ENCODE measurements at regions not wholly inside any gene's neighbourhood (a gene's known extent, or its start where the extent isn't known, plus 50 kb on each side); places are given as distances from the start of the nearest gene placed in this dataset.

DNA sequence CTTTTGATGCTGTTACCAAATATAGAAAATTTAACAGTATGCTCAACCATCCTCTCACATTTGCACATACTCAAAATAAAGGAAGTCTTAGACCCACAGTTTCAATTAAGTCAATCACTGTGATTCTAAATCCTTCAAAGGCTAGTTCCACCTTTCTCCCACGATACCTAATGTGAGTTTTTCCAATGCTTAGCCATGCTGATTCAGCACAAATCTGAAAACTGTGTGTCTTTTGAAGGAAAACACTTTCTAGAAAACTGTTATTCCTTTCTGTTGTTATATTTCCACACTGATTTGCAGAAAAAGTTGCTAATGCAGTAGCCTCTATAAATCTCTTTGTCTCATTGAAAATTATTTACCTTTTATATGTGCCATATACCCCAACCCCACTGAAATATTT lies 645.7 kb downstream of the PRR16 start:
- H3K36me3 ChIP-seq (ENCODE audit: low read depth) = no peaks in the 10 kb centered on the region
- H3K27ac ChIP-seq (ENCODE audit: poor library complexity, severe bottlenecking) = no peak overlapping the region
- H3K9me3 ChIP-seq (ENCODE audit: severe bottlenecking) = no peaks in the 10 kb centered on the region
- no peaks in the 10 kb centered on the region for H3K27me3 ChIP-seq (ENCODE audit: insufficient read depth, poor library complexity, severe bottlenecking)
- H3K4me1 ChIP-seq (ENCODE audit: insufficient read depth, poor library complexity, severe bottlenecking) = no peaks in the 10 kb centered on the region
- no peak overlapping the region for H3K4me3 ChIP-seq (ENCODE audit: severe bottlenecking)
- DNase-seq (ENCODE audit: low spot score) (no peak), ATAC-seq (ENCODE audit: low read depth) (no peak)
- TF ChIP-seq, protein P1, sequence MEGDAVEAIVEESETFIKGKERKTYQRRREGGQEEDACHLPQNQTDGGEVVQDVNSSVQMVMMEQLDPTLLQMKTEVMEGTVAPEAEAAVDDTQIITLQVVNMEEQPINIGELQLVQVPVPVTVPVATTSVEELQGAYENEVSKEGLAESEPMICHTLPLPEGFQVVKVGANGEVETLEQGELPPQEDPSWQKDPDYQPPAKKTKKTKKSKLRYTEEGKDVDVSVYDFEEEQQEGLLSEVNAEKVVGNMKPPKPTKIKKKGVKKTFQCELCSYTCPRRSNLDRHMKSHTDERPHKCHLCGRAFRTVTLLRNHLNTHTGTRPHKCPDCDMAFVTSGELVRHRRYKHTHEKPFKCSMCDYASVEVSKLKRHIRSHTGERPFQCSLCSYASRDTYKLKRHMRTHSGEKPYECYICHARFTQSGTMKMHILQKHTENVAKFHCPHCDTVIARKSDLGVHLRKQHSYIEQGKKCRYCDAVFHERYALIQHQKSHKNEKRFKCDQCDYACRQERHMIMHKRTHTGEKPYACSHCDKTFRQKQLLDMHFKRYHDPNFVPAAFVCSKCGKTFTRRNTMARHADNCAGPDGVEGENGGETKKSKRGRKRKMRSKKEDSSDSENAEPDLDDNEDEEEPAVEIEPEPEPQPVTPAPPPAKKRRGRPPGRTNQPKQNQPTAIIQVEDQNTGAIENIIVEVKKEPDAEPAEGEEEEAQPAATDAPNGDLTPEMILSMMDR (IDR thresholded peaks at IDR 0.05; ENCODE audit: poor library complexity, severe bottlenecking) = no peak

DNA sequence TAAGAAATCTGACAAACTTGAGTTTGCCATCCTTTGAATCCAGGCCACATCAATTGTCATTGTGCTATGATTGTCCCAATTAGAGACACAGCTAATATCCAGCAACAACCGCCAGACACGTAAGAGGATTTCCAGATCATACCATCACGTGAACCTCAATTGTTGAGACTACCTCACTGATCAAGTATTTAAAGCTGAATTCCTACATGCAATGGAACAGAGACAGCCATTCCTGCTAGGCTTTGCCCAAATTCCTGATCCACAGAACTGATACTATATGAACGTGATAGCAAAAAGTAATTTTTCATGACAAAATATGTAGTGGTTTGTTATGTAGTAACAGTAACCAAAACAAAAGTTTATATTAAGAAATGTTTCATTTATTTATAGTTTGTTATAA lies 657.7 kb downstream of the PRR16 start:
- no peak for ATAC-seq (ENCODE audit: low read depth)
- no peaks in the 10 kb centered on the region for H3K27me3 ChIP-seq (ENCODE audit: insufficient read depth, poor library complexity, severe bottlenecking)
- H3K36me3 ChIP-seq (ENCODE audit: low read depth) = no peaks in the 10 kb centered on the region
- H3K27ac ChIP-seq (ENCODE audit: poor library complexity, severe bottlenecking) = no peak overlapping the region
- no peak for DNase-seq (ENCODE audit: low spot score)
- no peak overlapping the region for H3K4me3 ChIP-seq (ENCODE audit: severe bottlenecking)
- H3K9me3 ChIP-seq (ENCODE audit: severe bottlenecking) = no peaks in the 10 kb centered on the region
- H3K4me1 ChIP-seq (ENCODE audit: insufficient read depth, poor library complexity, severe bottlenecking) = peaks cover 3% of the 10 kb centered on the region
- TF ChIP-seq, protein P1 (IDR thresholded peaks at IDR 0.05; ENCODE audit: poor library complexity, severe bottlenecking) = no peak

DNA sequence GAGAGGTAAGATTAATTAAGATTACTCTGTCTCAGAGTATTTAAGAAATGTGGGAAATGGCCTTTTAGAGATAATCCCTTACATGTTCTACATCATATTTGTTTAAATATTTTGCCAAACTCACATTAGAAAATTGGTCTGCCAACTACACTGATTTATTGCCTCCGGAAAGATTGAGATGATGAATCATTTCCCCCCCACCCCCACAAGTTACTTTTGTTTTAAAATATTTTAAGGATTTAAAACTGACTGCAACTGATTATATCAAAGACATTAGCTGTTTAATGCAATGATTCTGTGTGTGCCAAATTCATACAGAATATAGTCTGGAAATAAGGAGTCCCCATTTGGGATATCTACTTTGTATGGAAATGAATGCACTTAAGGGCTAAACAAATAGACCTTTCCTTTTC lies 674.4 kb downstream of the PRR16 start:
- peak; percentile 73 for ATAC-seq (ENCODE audit: low read depth)
- TF ChIP-seq, protein P1 (IDR thresholded peaks at IDR 0.05; ENCODE audit: poor library complexity, severe bottlenecking) = no peak
- no peak overlapping the region for H3K4me3 ChIP-seq (ENCODE audit: severe bottlenecking)
- H3K27ac ChIP-seq (ENCODE audit: poor library complexity, severe bottlenecking) = peak overlapping the region; percentile 37
- peaks cover 10% of the 10 kb centered on the region for H3K4me1 ChIP-seq (ENCODE audit: insufficient read depth, poor library complexity, severe bottlenecking)
- DNase-seq (ENCODE audit: low spot score) = no peak
- no peaks in the 10 kb centered on the region for H3K9me3 ChIP-seq (ENCODE audit: severe bottlenecking)
- H3K27me3 ChIP-seq (ENCODE audit: insufficient read depth, poor library complexity, severe bottlenecking) = no peaks in the 10 kb centered on the region
- no peaks in the 10 kb centered on the region for H3K36me3 ChIP-seq (ENCODE audit: low read depth)

DNA sequence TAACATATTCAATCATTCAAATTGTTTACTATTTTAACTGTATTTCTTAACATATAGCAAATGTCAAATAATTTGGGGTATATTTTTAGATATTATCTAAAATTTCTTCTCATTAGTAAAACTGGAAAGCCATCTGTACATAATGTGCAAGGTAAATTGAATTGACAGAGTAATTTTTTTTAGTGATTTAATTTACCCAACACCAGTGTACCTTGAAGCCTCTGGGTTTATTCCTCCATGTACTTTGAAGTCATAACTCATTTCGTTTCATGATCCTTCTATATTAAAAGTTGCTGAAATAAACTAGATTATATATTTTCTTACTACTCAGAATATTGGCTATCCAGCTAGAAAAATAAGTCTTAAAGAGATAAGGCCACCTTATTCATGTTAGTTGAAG lies 674.9 kb downstream of the PRR16 start:
- no peaks in the 10 kb centered on the region for H3K9me3 ChIP-seq (ENCODE audit: severe bottlenecking)
- peaks cover 10% of the 10 kb centered on the region for H3K4me1 ChIP-seq (ENCODE audit: insufficient read depth, poor library complexity, severe bottlenecking)
- H3K27ac ChIP-seq (ENCODE audit: poor library complexity, severe bottlenecking) = peak overlapping the region; percentile 37
- H3K27me3 ChIP-seq (ENCODE audit: insufficient read depth, poor library complexity, severe bottlenecking) = no peaks in the 10 kb centered on the region
- no peak overlapping the region for H3K4me3 ChIP-seq (ENCODE audit: severe bottlenecking)
- TF ChIP-seq, protein P1 (IDR thresholded peaks at IDR 0.05; ENCODE audit: poor library complexity, severe bottlenecking) = no peak
- no peaks in the 10 kb centered on the region for H3K36me3 ChIP-seq (ENCODE audit: low read depth)
- DNase-seq (ENCODE audit: low spot score) = no peak
- no peak for ATAC-seq (ENCODE audit: low read depth)

DNA sequence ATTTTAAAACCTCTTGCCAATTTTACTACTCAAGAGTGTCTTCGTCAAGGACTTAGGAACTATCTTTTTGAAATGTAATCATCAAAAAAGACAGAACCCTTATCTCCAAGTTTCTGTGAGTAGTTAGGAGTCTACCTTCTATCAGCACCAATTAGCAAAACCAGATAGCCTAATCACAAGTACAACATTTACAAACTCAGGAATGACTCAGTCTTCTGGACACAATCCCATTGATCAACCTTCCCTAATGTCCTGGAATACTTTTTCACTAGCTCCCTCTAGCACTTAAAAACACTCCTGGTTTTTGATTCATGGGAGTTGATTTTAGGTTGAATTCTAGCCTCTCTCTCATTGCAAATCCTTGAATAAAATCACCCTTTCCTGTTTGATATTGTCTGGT lies 680.7 kb downstream of the PRR16 start:
- no peak for DNase-seq (ENCODE audit: low spot score)
- Histone ChIP-seq H3K27me3 (ENCODE audit: insufficient read depth, poor library complexity, severe bottlenecking) (no peaks in the 10 kb centered on the region), H3K36me3 (ENCODE audit: low read depth) (no peaks in the 10 kb centered on the region), H3K4me3 (ENCODE audit: severe bottlenecking) (no peak overlapping the region), H3K9me3 (ENCODE audit: severe bottlenecking) (no peaks in the 10 kb centered on the region), H3K4me1 (ENCODE audit: insufficient read depth, poor library complexity, severe bottlenecking) (no peaks in the 10 kb centered on the region), H3K27ac (ENCODE audit: poor library complexity, severe bottlenecking) (no peak overlapping the region)
- ATAC-seq (ENCODE audit: low read depth) = peak; percentile 70
- TF ChIP-seq, protein P1 (IDR thresholded peaks at IDR 0.05; ENCODE audit: poor library complexity, severe bottlenecking) = peak; percentile 23

All from RWPE2 (cell line).